ENCODE measurements at regions not wholly inside any gene's neighbourhood (a gene's known extent, or its start where the extent isn't known, plus 50 kb on each side); places are given as distances from the start of the nearest gene placed in this dataset.

DNA sequence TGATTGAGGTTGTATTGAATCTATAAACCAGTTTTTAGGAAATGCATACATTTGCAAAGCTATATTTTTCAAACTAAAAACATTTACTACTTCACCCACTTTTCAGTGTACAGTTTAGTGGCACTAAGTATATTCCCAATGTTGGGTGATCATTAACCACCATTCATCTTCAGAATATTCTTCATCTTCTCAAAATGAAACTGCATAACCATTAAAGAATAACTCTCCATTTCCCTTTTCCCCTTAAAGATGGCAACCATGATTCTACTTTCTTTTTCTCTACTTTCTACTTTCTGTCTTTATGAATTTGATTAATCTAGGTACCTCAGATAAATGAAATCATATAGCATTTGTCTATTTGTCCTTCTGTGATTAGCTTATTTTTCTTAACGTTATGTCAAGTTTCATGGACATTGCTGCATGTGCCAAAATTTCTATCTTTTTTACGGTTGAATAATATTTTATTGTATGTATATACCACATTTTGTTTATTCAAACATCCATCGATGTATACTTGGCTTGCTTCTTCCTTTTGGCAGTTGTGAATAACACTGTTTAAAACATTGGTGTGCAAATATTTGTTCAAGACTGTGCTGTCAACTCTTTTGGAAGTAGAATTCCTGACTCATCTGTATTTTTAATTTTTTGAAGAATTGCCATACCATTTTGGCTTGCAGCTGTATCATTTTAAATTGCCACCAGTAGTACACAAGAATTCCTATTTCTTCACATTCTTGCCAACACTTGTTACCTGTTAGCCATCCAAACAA lies 104.9 kb downstream of the RPRM start:
- Histone ChIP-seq H2AFZ (ENCODE audit: low read length) (no peak overlapping the region), H3K27me3 (ENCODE audit: control insufficient read depth, insufficient read depth, low read length) (no peaks in the 10 kb centered on the region), H3K9ac (ENCODE audit: insufficient read depth, low read length) (no peak overlapping the region), H4K20me1 (ENCODE audit: control insufficient read depth, extremely low read depth, insufficient read depth, low read length) (no peaks in the 10 kb centered on the region), H3K27ac (ENCODE audit: insufficient read depth, low read length) (no peak overlapping the region), H3K9me3 (ENCODE audit: control insufficient read depth, insufficient read depth, low read depth, low read length) (no peaks in the 10 kb centered on the region), H3K36me3 (ENCODE audit: control insufficient read depth, insufficient read depth, low read length) (no peaks in the 10 kb centered on the region), H3K4me3 (replicated peaks in 1 of 4; ENCODE audit: control extremely low read depth in 1 of 4, insufficient read depth in 1 of 4, low read depth in 3 of 4, low read length in 4 of 4) (no peak overlapping the region), H3K4me1 (ENCODE audit: control insufficient read depth, extremely low read depth, insufficient read depth, low read length) (no peaks in the 10 kb centered on the region), H3K79me2 (ENCODE audit: control insufficient read depth, insufficient read depth, low read length) (no peaks in the 10 kb centered on the region), H3K4me2 (ENCODE audit: extremely low read depth, insufficient read depth, low read length) (no peak overlapping the region)
- TF ChIP-seq, protein P1, sequence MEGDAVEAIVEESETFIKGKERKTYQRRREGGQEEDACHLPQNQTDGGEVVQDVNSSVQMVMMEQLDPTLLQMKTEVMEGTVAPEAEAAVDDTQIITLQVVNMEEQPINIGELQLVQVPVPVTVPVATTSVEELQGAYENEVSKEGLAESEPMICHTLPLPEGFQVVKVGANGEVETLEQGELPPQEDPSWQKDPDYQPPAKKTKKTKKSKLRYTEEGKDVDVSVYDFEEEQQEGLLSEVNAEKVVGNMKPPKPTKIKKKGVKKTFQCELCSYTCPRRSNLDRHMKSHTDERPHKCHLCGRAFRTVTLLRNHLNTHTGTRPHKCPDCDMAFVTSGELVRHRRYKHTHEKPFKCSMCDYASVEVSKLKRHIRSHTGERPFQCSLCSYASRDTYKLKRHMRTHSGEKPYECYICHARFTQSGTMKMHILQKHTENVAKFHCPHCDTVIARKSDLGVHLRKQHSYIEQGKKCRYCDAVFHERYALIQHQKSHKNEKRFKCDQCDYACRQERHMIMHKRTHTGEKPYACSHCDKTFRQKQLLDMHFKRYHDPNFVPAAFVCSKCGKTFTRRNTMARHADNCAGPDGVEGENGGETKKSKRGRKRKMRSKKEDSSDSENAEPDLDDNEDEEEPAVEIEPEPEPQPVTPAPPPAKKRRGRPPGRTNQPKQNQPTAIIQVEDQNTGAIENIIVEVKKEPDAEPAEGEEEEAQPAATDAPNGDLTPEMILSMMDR (conservative IDR thresholded peaks at IDR 0.05 in 1 of 2, IDR thresholded peaks at IDR 0.05 in 1 of 2; ENCODE audit: low read depth in 1 of 2, low read length in 2 of 2) = no peak
- TF ChIP-seq EZH2 (IDR thresholded peaks at IDR 0.05; ENCODE audit: low read length, missing control alignments) = no peak
- DNase-seq (ENCODE audit: low read depth in 2 of 2) = no peak

DNA sequence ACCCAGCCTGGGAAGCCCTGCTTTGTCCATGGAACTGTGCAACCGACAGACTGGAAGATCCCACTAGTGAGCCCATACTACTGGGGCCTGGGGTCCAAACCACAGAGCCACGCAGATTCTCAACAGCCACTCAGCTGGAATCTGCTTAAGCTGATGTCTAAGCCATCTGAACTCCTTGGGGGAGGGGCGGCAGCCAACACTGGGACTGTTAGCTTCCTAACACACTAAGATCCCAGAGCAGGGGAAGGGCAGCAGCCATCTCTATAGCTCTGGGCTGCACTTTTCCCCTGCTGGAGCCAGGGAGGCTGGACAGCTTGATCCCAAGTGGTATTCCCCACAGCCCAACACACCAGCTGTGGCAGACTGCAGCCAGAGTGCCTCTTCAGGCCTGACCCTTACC lies 118.3 kb downstream of the RPRM start:
- H3K4me2 ChIP-seq (ENCODE audit: extremely low read depth, insufficient read depth, low read length) = no peak overlapping the region
- H3K4me1 ChIP-seq (ENCODE audit: control insufficient read depth, extremely low read depth, insufficient read depth, low read length) = no peaks in the 10 kb centered on the region
- no peaks in the 10 kb centered on the region for H3K36me3 ChIP-seq (ENCODE audit: control insufficient read depth, insufficient read depth, low read length)
- no peaks in the 10 kb centered on the region for H3K27me3 ChIP-seq (ENCODE audit: control insufficient read depth, insufficient read depth, low read length)
- no peak overlapping the region for H3K9ac ChIP-seq (ENCODE audit: insufficient read depth, low read length)
- H4K20me1 ChIP-seq (ENCODE audit: control insufficient read depth, extremely low read depth, insufficient read depth, low read length) = no peaks in the 10 kb centered on the region
- H3K79me2 ChIP-seq (ENCODE audit: control insufficient read depth, insufficient read depth, low read length) = no peaks in the 10 kb centered on the region
- DNase-seq (ENCODE audit: low read depth in 2 of 2) = no peak
- no peak overlapping the region for H3K4me3 ChIP-seq (replicated peaks in 1 of 4; ENCODE audit: control extremely low read depth in 1 of 4, insufficient read depth in 1 of 4, low read depth in 3 of 4, low read length in 4 of 4)
- no peak overlapping the region for H3K27ac ChIP-seq (ENCODE audit: insufficient read depth, low read length)
- no peaks in the 10 kb centered on the region for H3K9me3 ChIP-seq (ENCODE audit: control insufficient read depth, insufficient read depth, low read depth, low read length)
- no peak for TF ChIP-seq EZH2 (IDR thresholded peaks at IDR 0.05; ENCODE audit: low read length, missing control alignments)
- TF ChIP-seq, protein P1 (conservative IDR thresholded peaks at IDR 0.05 in 1 of 2, IDR thresholded peaks at IDR 0.05 in 1 of 2; ENCODE audit: low read depth in 1 of 2, low read length in 2 of 2) = no peak
- no peak overlapping the region for H2AFZ ChIP-seq (ENCODE audit: low read length)

DNA sequence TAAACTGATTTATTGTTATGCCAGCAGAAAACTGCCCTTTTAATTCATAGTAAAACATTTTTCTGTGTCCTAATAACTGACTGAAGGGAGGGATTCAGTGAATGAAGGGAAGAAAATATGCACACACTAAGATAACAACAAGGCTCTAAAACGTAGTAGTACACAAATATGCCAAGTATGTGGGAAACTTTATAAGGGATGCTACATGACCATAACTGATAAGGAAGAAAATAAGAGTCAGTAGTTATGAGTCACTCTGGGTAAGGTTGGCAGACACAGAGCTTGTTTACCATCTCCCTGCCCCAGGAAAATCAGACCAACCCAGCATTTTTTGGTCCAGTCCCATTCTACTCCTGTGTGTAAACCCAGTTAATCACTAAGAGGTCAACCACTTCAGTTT lies 124.2 kb downstream of the RPRM start:
- H3K9me3 ChIP-seq (ENCODE audit: control insufficient read depth, insufficient read depth, low read depth, low read length) = no peaks in the 10 kb centered on the region
- no peaks in the 10 kb centered on the region for H3K36me3 ChIP-seq (ENCODE audit: control insufficient read depth, insufficient read depth, low read length)
- H3K4me2 ChIP-seq (ENCODE audit: extremely low read depth, insufficient read depth, low read length) = no peak overlapping the region
- H2AFZ ChIP-seq (ENCODE audit: low read length) = no peak overlapping the region
- H3K27me3 ChIP-seq (ENCODE audit: control insufficient read depth, insufficient read depth, low read length) = no peaks in the 10 kb centered on the region
- no peaks in the 10 kb centered on the region for H3K79me2 ChIP-seq (ENCODE audit: control insufficient read depth, insufficient read depth, low read length)
- no peak overlapping the region for H3K27ac ChIP-seq (ENCODE audit: insufficient read depth, low read length)
- peak in 1 of 2 donors; percentile 41 for DNase-seq (ENCODE audit: low read depth in 2 of 2)
- no peaks in the 10 kb centered on the region for H3K4me1 ChIP-seq (ENCODE audit: control insufficient read depth, extremely low read depth, insufficient read depth, low read length)
- H4K20me1 ChIP-seq (ENCODE audit: control insufficient read depth, extremely low read depth, insufficient read depth, low read length) = no peaks in the 10 kb centered on the region
- H3K9ac ChIP-seq (ENCODE audit: insufficient read depth, low read length) = no peak overlapping the region
- H3K4me3 ChIP-seq (replicated peaks in 1 of 4; ENCODE audit: control extremely low read depth in 1 of 4, insufficient read depth in 1 of 4, low read depth in 3 of 4, low read length in 4 of 4) = no peak overlapping the region
- no peak for TF ChIP-seq EZH2 (IDR thresholded peaks at IDR 0.05; ENCODE audit: low read length, missing control alignments)
- TF ChIP-seq, protein P1 (conservative IDR thresholded peaks at IDR 0.05 in 1 of 2, IDR thresholded peaks at IDR 0.05 in 1 of 2; ENCODE audit: low read depth in 1 of 2, low read length in 2 of 2) = no peak

All from fibroblast of lung (primary cell).